PC-9 (cell line): ENCODE measurements at regions not wholly inside any gene's neighbourhood (a gene's known extent, or its start where the extent isn't known, plus 50 kb on each side); places are given as distances from the start of the nearest gene placed in this dataset.

ENCODE experiments used
- BruUV-seq: library from RNA; stranded (reverse); fragments of 400-500 nt; replicated peaks from 2 replicates; lab custom pipeline; 2021; lab: Mats Ljungman, UMichigan
- CTCF ChIA-PET: fragments of 300-600 bp; sonication (Branson Sonifier 250); formaldehyde crosslinking; loops from one replicate; lab custom pipeline; 2022; ENCODE audit warnings: antibody characterized with exemption; lab: Charles Lee
- POLR2A ChIA-PET: fragments of 300-600 bp; sonication (Branson Sonifier 250); formaldehyde crosslinking; loops from one replicate; lab custom pipeline; 2022; ENCODE audit warnings: antibody characterized with exemption; ENCODE audit not compliant: unreplicated experiment; lab: Charles Lee
- DNase-seq, 2 experiments: peaks; one replicate each; pipeline versions ENCODE4 v3.0.0 to v3.0.0-alpha.2; 2015 to 2022; ENCODE audit warnings: mixed read lengths in 1 of 2
- H2AFZ ChIP-seq: fragments of 200-600 bp; sonication (generic); 2 replicates; pipeline ENCODE4 v1.8.1; 2017; ENCODE audit warnings: antibody characterized with exemption
- H3F3A ChIP-seq: fragments of 200-600 bp; sonication (generic); 2 replicates; pipeline ENCODE4 v1.8.1; 2017; ENCODE audit warnings: antibody characterized with exemption, mild to moderate bottlenecking, low read depth; ENCODE audit not compliant: insufficient read depth
- H3K27ac ChIP-seq: fragments of 200-600 bp; sonication (generic); 2 replicates; pipeline ENCODE4 v1.6.1; 2016; ENCODE audit warnings: mixed run types
- H3K27me3 ChIP-seq: fragments of 200-600 bp; sonication (generic); 2 replicates; pipeline ENCODE4 v1.6.1; 2016; ENCODE audit warnings: low read depth, mixed run types; ENCODE audit not compliant: insufficient read depth
- H3K36me3 ChIP-seq: fragments of 200-600 bp; sonication (generic); 2 replicates; pipeline ENCODE4 v1.6.1; 2016; ENCODE audit warnings: low read depth, mixed run types
- H3K4me1 ChIP-seq: fragments of 200-600 bp; sonication (generic); replicated peaks from 2 replicates; pipeline ENCODE4 v1.6.1; 2016; ENCODE audit warnings: mixed run types; ENCODE audit not compliant: insufficient read depth
- H3K4me2 ChIP-seq: fragments of 200-600 bp; sonication (generic); 2 replicates; pipeline ENCODE4 v1.6.1; 2017; ENCODE audit warnings: mixed run types
- H3K4me3 ChIP-seq: fragments of 200-600 bp; sonication (generic); 2 replicates; pipeline ENCODE4 v1.6.1; 2016; ENCODE audit warnings: mixed run types
- H3K79me2 ChIP-seq: fragments of 200-600 bp; sonication (generic); 2 replicates; pipeline ENCODE4 v1.6.1; 2017; ENCODE audit warnings: low read depth, mixed run types
- H3K9me2 ChIP-seq: fragments of 200-600 bp; sonication (generic); 2 replicates; pipeline ENCODE4 v1.8.1; 2017; ENCODE audit warnings: mild to moderate bottlenecking; ENCODE audit not compliant: insufficient read depth
- H3K9me3 ChIP-seq: fragments of 200-600 bp; sonication (generic); 2 replicates; pipeline ENCODE4 v1.8.1; 2016; ENCODE audit warnings: low read depth; ENCODE audit not compliant: insufficient read depth
- H4K20me1 ChIP-seq: fragments of 200-600 bp; sonication (generic); 2 replicates; pipeline ENCODE4 v1.8.1; 2017; ENCODE audit not compliant: insufficient read depth
- CTCF ChIP-seq: fragments of 200-600 bp; sonication (generic); conservative IDR thresholded peaks from 2 replicates; pipeline ENCODE4 v1.6.1; 2017; ENCODE audit warnings: mixed run types, antibody characterized with exemption, mild to moderate bottlenecking, moderate library complexity
- EZH2 ChIP-seq: fragments of 200-600 bp; sonication (generic); IDR thresholded peaks from 2 replicates; pipeline ENCODE4 v1.8.0; 2017; ENCODE audit warnings: antibody characterized with exemption, low read depth
- intact Hi-C: fragments of 100-400 bp; cut with micrococcal nuclease; formaldehyde crosslinking; loops from one replicate; pipeline ENCODE4 v1.10.0; 2022; ENCODE audit not compliant: unreplicated experiment

- no peak for DNase-seq
- Histone ChIP-seq H3K27ac (no peak overlapping the region), H2AFZ (no peak overlapping the region), H3K36me3 (no peaks in the 10 kb centered on the region), H3K4me3 (no peak overlapping the region), H3F3A (no peaks in the 10 kb centered on the region), H3K9me3 (no peaks in the 10 kb centered on the region), H3K9me2 (no peaks in the 10 kb centered on the region), H3K27me3 (peaks cover 78% of the 10 kb centered on the region), H3K79me2 (no peaks in the 10 kb centered on the region), H3K4me1 (no peaks in the 10 kb centered on the region), H4K20me1 (no peaks in the 10 kb centered on the region), H3K4me2 (no peak overlapping the region)
- intact Hi-C loops = no loop called here
- no TSS peak for BruUV-seq
- ChIA-PET CTCF (no interaction called here), POLR2A (no interaction called here)
- TF ChIP-seq EZH2 (no peak), CTCF (no peak)
These were observed 423.6 kb downstream of the IRX1 start for GRCh38 chr5:4019009-4019769.

GRCh38 chr5:4019841-4020240 lies 424.2 kb downstream of the IRX1 start:
- Histone ChIP-seq H3K9me3 (no peaks in the 10 kb centered on the region), H3K4me1 (no peaks in the 10 kb centered on the region), H3K27ac (no peak overlapping the region), H4K20me1 (no peaks in the 10 kb centered on the region), H3F3A (no peaks in the 10 kb centered on the region), H3K9me2 (no peaks in the 10 kb centered on the region), H3K4me3 (no peak overlapping the region), H2AFZ (no peak overlapping the region), H3K4me2 (no peak overlapping the region), H3K36me3 (no peaks in the 10 kb centered on the region), H3K79me2 (no peaks in the 10 kb centered on the region), H3K27me3 (peaks cover 78% of the 10 kb centered on the region)
- no peak for DNase-seq
- intact Hi-C loops = no loop called here
- CTCF ChIA-PET = interaction anchor here (0.7 kb wide), 1 partner anchor 29 kb away, joined by 3 read pairs; no protein-coding TSS in a partner anchor
- TF ChIP-seq EZH2 (no peak), CTCF (no peak)
- POLR2A ChIA-PET = no interaction called here
- no TSS peak for BruUV-seq

GRCh38 chr5:4020400-4020799 lies 424.8 kb downstream of the IRX1 start:
- BruUV-seq = no TSS peak

More at GRCh38 chr5:4020400-4020799, 424.8 kb downstream of the IRX1 start:
- intact Hi-C loops = no loop called here
- no peak overlapping the region for H3K27ac ChIP-seq
- H2AFZ ChIP-seq = no peak overlapping the region
- H3K36me3 ChIP-seq = no peaks in the 10 kb centered on the region
- H3F3A ChIP-seq = no peaks in the 10 kb centered on the region
- H3K4me3 ChIP-seq = no peak overlapping the region
- no peaks in the 10 kb centered on the region for H3K9me3 ChIP-seq
- no peak for TF ChIP-seq CTCF
- TF ChIP-seq EZH2 = no peak
- no peaks in the 10 kb centered on the region for H3K4me1 ChIP-seq
- peaks cover 82% of the 10 kb centered on the region for H3K27me3 ChIP-seq
- no peak for DNase-seq
- H3K4me2 ChIP-seq = no peak overlapping the region
- H4K20me1 ChIP-seq = no peaks in the 10 kb centered on the region
- ChIA-PET POLR2A (no interaction called here), CTCF (interaction anchor here (0.7 kb wide), 1 partner anchor 29 kb away, joined by 3 read pairs; no protein-coding TSS in a partner anchor)
- no peaks in the 10 kb centered on the region for H3K9me2 ChIP-seq
- H3K79me2 ChIP-seq = no peaks in the 10 kb centered on the region
